Mesodermal cell (in vitro differentiated cells): ENCODE measurements at regions not wholly inside any gene's neighbourhood (a gene's known extent, or its start where the extent isn't known, plus 50 kb on each side); places are given as distances from the start of the nearest gene placed in this dataset.

Experiments used
- H3K27ac ChIP-seq: 2 replicates; pipeline ENCODE4 v1.7.0; 2013; ENCODE audit warnings: mild to moderate bottlenecking, low read depth, low read length, moderate library complexity; ENCODE audit not compliant: severe bottlenecking
- H3K36me3 ChIP-seq: 2 replicates; pipeline ENCODE4 v1.7.1; 2013; ENCODE audit warnings: mild to moderate bottlenecking, low read length, moderate library complexity; ENCODE audit not compliant: control insufficient read depth, insufficient read depth
- H3K4me1 ChIP-seq: one replicate; pipeline ENCODE4 v1.7.1; 2013; ENCODE audit warnings: mild to moderate bottlenecking, low read length; ENCODE audit not compliant: insufficient read depth, control insufficient read depth, poor library complexity, severe bottlenecking
- H3K4me3 ChIP-seq: 2 replicates; pipeline ENCODE4 v1.7.0; 2013; ENCODE audit warnings: low read length, control low read depth, mild to moderate bottlenecking; ENCODE audit not compliant: insufficient read depth, poor library complexity, severe bottlenecking; ENCODE audit errors: extremely low read depth
- H3K9me3 ChIP-seq: 2 replicates; pipeline ENCODE4 v1.7.1; 2013; ENCODE audit warnings: mild to moderate bottlenecking, low read length, moderate library complexity; ENCODE audit not compliant: control insufficient read depth
- WGBS, 2 experiments: methylation state at CpG; one replicate each; pipeline ENCODE4 v1.1.5; 2013; ENCODE audit warnings: missing lambda C conversion rate in 2 of 2; ENCODE audit not compliant: insufficient coverage in 2 of 2; 5-methylcytosine and 5-hydroxymethylcytosine counted together

DNA sequence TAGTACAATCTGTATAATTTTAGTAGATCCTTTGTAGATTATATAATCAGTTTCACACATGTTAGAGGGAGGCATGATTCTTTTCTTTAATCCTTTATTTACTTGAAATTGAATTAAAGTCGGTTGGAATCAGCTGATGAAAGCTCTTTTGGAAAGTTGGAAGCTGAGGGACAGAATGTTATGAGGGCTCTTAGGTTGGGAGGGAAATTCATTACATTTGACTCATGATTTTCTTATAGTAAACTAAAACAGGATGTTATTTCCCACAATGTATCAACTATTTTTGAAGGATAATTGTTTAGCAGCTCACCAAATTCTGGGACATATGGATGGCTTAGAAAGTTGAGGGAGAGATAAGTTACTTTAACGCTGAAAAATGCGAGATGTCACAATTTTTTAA, 52.7 kb upstream of the TMEFF2 start:
- H3K36me3 ChIP-seq = no peaks in the 10 kb centered on the region
- no CpG with 5 or more reads among the region's 3 CpGs for WGBS, 2 experiments
- no peaks in the 10 kb centered on the region for H3K4me1 ChIP-seq
- H3K9me3 ChIP-seq = no peaks in the 10 kb centered on the region
- H3K27ac ChIP-seq = no peak overlapping the region
- no peak overlapping the region for H3K4me3 ChIP-seq

DNA sequence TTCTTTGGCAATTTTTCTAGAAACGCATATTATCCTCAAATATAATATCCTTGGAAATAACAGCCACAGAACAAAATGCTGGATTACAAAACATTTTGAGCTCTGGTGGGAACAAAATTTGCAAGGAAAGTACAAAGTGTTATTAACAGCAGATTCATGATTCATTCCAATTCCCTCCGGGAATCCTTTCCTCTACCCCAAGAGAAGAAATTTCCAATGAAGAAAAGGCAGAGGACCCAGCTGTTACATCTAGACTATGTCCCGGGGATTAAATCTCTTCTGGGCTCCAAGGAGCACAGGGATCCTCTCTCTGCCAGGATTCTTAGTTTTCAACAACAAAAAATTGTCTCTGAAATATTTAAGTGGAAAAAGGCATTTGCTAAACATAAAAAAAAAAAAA, 51.6 kb upstream of the TMEFF2 start:
- H3K9me3 ChIP-seq = no peaks in the 10 kb centered on the region
- no peaks in the 10 kb centered on the region for H3K36me3 ChIP-seq
- 71 to 83% methylated on average over 1 of the region's 3 CpGs for WGBS, 2 experiments

DNA sequence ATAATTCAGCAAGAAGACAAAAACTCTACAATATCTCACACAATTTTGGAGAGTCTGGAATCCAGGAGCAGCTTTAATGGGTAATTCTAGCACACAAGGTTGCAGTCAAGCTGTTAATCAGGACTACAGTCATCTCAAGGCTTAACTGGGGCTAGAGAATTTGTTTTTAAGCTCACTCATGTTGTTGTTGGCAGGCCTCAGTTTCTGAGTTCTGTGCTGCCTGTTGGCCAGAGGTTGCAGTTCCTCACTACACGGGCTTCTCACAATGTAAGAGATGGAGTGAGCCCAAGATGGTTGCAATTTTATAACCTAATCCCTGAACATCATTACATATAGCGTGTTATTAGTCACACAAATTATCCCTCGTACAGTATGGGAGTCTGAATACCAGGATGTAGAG, 50.6 kb upstream of the TMEFF2 start:
- no CpG with 5 or more reads among the region's 3 CpGs for WGBS, 2 experiments
- Histone ChIP-seq H3K4me3 (no peak overlapping the region), H3K27ac (no peak overlapping the region), H3K9me3 (no peaks in the 10 kb centered on the region), H3K4me1 (no peaks in the 10 kb centered on the region), H3K36me3 (no peaks in the 10 kb centered on the region)

More for the DNA sequence above, 51.6 kb upstream of the TMEFF2 start:
- H3K4me1 ChIP-seq = no peaks in the 10 kb centered on the region
- no peak overlapping the region for H3K27ac ChIP-seq
- H3K4me3 ChIP-seq = no peak overlapping the region
